T-helper 2 cell treated with Interferon-gamma antibody and Interleukin-4, amounts not matched to agents 100 ng/mL and 5 ng/mL, for 36 hours (primary cell): ENCODE measurements at regions not wholly inside any gene's neighbourhood (a gene's known extent, or its start where the extent isn't known, plus 50 kb on each side); places are given as distances from the start of the nearest gene placed in this dataset.

Experiments used
- intact Hi-C: fragments of 100-400 bp; cut with micrococcal nuclease; formaldehyde crosslinking; loops from one replicate; pipeline ENCODE4 v1.15.1; 2023

- intact Hi-C loops = no loop called here
Measured at GRCh38 chr18:72470391-72470790, 73.8 kb downstream of the CBLN2 start.

GRCh38 chr18:72468021-72468710, 76.0 kb downstream of the CBLN2 start:
- intact Hi-C loops = no loop called here

GRCh38 chr18:72460210-72460680, 83.9 kb downstream of the CBLN2 start:
- intact Hi-C loops = no loop called here

GRCh38 chr18:72458271-72458670, 85.9 kb downstream of the CBLN2 start:
- intact Hi-C loops = no loop called here

- intact Hi-C loops = no loop called here
Measured at GRCh38 chr18:72456802-72457201, 87.3 kb downstream of the CBLN2 start.

- intact Hi-C loops = no loop called here
Measured at GRCh38 chr18:72452328-72452727, 91.8 kb downstream of the CBLN2 start.

GRCh38 chr18:72444798-72445155, 99.4 kb downstream of the CBLN2 start:
- intact Hi-C loops = no loop called here

GRCh38 chr18:72444111-72444797, 99.9 kb downstream of the CBLN2 start:
- intact Hi-C loops = no loop called here

- intact Hi-C loops = no loop called here
Measured at GRCh38 chr18:72436401-72436800, 107.7 kb downstream of the CBLN2 start.

- intact Hi-C loops = no loop called here
Measured at GRCh38 chr18:72433756-72434155, 110.4 kb downstream of the CBLN2 start.

- intact Hi-C loops = no loop called here
Measured at GRCh38 chr18:72427721-72428120, 116.4 kb downstream of the CBLN2 start.

- intact Hi-C loops = no loop called here
Measured at GRCh38 chr18:72419914-72420313, 124.2 kb downstream of the CBLN2 start.

- intact Hi-C loops = no loop called here
Measured at GRCh38 chr18:72412927-72413326, 131.2 kb downstream of the CBLN2 start.

- intact Hi-C loops = no loop called here
Measured at GRCh38 chr18:72411261-72411660, 132.9 kb downstream of the CBLN2 start.

GRCh38 chr18:72410399-72410798, 133.7 kb downstream of the CBLN2 start:
- intact Hi-C loops = no loop called here

- intact Hi-C loops = no loop called here
Measured at GRCh38 chr18:72409903-72410302, 134.2 kb downstream of the CBLN2 start.

- intact Hi-C loops = no loop called here
Measured at GRCh38 chr18:72407048-72407447, 137.1 kb downstream of the CBLN2 start.

GRCh38 chr18:72391951-72392350, 152.2 kb downstream of the CBLN2 start:
- intact Hi-C loops = no loop called here

- intact Hi-C loops = no loop called here
Measured at GRCh38 chr18:72391427-72391826, 152.7 kb downstream of the CBLN2 start.

GRCh38 chr18:72378016-72378415, 166.1 kb downstream of the CBLN2 start:
- intact Hi-C loops = no loop called here

GRCh38 chr18:72376256-72376655, 167.9 kb downstream of the CBLN2 start:
- intact Hi-C loops = no loop called here

GRCh38 chr18:72375618-72376017, 168.5 kb downstream of the CBLN2 start:
- intact Hi-C loops = no loop called here

GRCh38 chr18:72372076-72372475, 172.1 kb downstream of the CBLN2 start:
- intact Hi-C loops = no loop called here
